ENCODE measurements at regions not wholly inside any gene's neighbourhood (a gene's known extent, or its start where the extent isn't known, plus 50 kb on each side); places are given as distances from the start of the nearest gene placed in this dataset.

DNA sequence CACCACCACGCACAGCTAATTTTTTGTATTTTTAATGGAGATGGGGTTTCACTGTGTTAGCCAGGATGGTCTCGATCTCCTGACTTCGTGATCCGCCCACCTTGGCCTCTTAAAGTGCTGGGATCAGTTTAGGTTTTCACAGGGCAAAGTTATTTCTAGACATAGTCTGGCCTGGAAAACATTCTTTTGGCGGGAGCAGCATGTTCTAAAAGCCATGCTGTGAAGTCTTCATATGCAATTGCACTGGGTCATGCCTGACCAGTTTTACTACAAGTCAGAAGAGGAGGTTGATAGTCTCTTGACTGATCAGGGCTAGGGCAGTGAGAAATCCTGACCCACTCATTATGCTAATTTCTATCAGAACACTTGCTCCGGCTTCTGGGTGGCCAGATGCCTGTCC lies 131.6 kb upstream of the POU3F1 start:
- no peaks in the 10 kb centered on the region for H3K27me3 ChIP-seq (ENCODE audit: low read length)
- no peaks in the 10 kb centered on the region for H3K79me2 ChIP-seq (ENCODE audit: insufficient read depth, low read length)
- no peaks in the 10 kb centered on the region for H3K36me3 ChIP-seq (ENCODE audit: low read length)
- no peaks in the 10 kb centered on the region for H3K9me3 ChIP-seq (ENCODE audit: insufficient read depth, low read length)
- H4K20me1 ChIP-seq (ENCODE audit: low read depth, low read length): no peaks in the 10 kb centered on the region
- no peak overlapping the region for H3K27ac ChIP-seq (ENCODE audit: low read depth, low read length)
- H3K4me3 ChIP-seq (ENCODE audit: insufficient read depth, low read length, poor library complexity, severe bottlenecking): no peak overlapping the region
- H3K9ac ChIP-seq (ENCODE audit: low read length): no peak overlapping the region
- no peaks in the 10 kb centered on the region for H3F3A ChIP-seq (ENCODE audit: insufficient read depth)
- H2AFZ ChIP-seq (ENCODE audit: low read depth, low read length, severe bottlenecking): no peak overlapping the region
- no peaks in the 10 kb centered on the region for H3K9me2 ChIP-seq (replicated peaks; ENCODE audit: insufficient read depth, low read length)
- no peak overlapping the region for H3K4me2 ChIP-seq (ENCODE audit: low read depth, low read length, poor library complexity, severe bottlenecking)
- TF ChIP-seq, protein P1, sequence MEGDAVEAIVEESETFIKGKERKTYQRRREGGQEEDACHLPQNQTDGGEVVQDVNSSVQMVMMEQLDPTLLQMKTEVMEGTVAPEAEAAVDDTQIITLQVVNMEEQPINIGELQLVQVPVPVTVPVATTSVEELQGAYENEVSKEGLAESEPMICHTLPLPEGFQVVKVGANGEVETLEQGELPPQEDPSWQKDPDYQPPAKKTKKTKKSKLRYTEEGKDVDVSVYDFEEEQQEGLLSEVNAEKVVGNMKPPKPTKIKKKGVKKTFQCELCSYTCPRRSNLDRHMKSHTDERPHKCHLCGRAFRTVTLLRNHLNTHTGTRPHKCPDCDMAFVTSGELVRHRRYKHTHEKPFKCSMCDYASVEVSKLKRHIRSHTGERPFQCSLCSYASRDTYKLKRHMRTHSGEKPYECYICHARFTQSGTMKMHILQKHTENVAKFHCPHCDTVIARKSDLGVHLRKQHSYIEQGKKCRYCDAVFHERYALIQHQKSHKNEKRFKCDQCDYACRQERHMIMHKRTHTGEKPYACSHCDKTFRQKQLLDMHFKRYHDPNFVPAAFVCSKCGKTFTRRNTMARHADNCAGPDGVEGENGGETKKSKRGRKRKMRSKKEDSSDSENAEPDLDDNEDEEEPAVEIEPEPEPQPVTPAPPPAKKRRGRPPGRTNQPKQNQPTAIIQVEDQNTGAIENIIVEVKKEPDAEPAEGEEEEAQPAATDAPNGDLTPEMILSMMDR (IDR thresholded peaks at IDR 0.05; ENCODE audit: insufficient read depth, low read length, poor library complexity, severe bottlenecking): no peak
- no peak for TF ChIP-seq EZH2phosphoT487 (conservative IDR thresholded peaks at IDR 0.05; ENCODE audit: low read length)

DNA sequence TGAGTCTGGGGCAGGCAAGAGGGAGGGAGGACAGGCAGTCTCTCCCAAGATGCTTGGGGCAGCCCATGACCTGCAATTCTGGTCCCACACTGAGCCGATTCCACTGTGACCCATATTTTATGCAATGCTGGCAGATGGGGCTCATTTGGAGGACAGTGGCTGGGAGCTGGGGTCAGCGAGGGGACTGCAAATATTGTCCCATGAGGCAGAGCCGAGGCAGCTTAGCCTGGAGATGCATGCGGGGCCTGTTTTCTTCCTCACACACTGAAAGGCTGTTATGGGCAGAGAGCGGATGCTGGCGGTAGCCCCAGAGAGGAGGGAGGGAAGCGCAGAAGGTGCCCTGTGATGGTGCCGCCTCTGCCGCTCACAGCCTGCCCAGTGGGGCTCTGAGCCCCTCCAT lies 128.5 kb upstream of the POU3F1 start:
- no peaks in the 10 kb centered on the region for H3K9me2 ChIP-seq (replicated peaks; ENCODE audit: insufficient read depth, low read length)
- no peaks in the 10 kb centered on the region for H3K9me3 ChIP-seq (ENCODE audit: insufficient read depth, low read length)
- H3K36me3 ChIP-seq (ENCODE audit: low read length): no peaks in the 10 kb centered on the region
- H3K4me3 ChIP-seq (ENCODE audit: insufficient read depth, low read length, poor library complexity, severe bottlenecking): no peak overlapping the region
- H3K27me3 ChIP-seq (ENCODE audit: low read length): no peaks in the 10 kb centered on the region
- H3K79me2 ChIP-seq (ENCODE audit: insufficient read depth, low read length): no peaks in the 10 kb centered on the region
- H3K4me2 ChIP-seq (ENCODE audit: low read depth, low read length, poor library complexity, severe bottlenecking): no peak overlapping the region
- H3K9ac ChIP-seq (ENCODE audit: low read length): no peak overlapping the region
- H3F3A ChIP-seq (ENCODE audit: insufficient read depth): no peaks in the 10 kb centered on the region
- TF ChIP-seq, protein P1 (IDR thresholded peaks at IDR 0.05; ENCODE audit: insufficient read depth, low read length, poor library complexity, severe bottlenecking): no peak
- TF ChIP-seq EZH2phosphoT487 (conservative IDR thresholded peaks at IDR 0.05; ENCODE audit: low read length): no peak
- no peak overlapping the region for H2AFZ ChIP-seq (ENCODE audit: low read depth, low read length, severe bottlenecking)
- no peaks in the 10 kb centered on the region for H4K20me1 ChIP-seq (ENCODE audit: low read depth, low read length)
- no peak overlapping the region for H3K27ac ChIP-seq (ENCODE audit: low read depth, low read length)

DNA sequence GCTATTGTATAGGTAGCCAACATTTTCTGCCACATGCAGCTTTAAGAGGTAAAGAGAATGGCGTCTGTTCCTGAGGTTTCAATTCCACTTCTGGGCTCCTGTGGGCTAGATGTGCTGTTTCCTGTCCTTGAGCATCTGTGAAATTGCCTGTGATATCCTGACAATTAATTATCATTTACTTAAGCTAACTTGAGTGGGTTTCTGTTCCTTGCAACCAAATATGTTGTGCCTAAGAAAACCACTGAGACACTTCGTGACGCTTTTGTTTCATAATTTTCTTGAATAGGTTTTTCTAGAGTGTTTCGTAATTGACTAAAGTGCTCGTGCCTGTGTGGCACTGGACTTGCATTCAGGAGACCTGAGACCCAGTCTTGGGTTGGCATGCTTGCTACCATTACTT lies 127.3 kb upstream of the POU3F1 start:
- no peaks in the 10 kb centered on the region for H3K36me3 ChIP-seq (ENCODE audit: low read length)
- no peaks in the 10 kb centered on the region for H3K27me3 ChIP-seq (ENCODE audit: low read length)
- H3K4me2 ChIP-seq (ENCODE audit: low read depth, low read length, poor library complexity, severe bottlenecking): no peak overlapping the region
- no peaks in the 10 kb centered on the region for H3K9me2 ChIP-seq (replicated peaks; ENCODE audit: insufficient read depth, low read length)
- H3K79me2 ChIP-seq (ENCODE audit: insufficient read depth, low read length): no peaks in the 10 kb centered on the region
- no peak overlapping the region for H3K27ac ChIP-seq (ENCODE audit: low read depth, low read length)
- no peaks in the 10 kb centered on the region for H4K20me1 ChIP-seq (ENCODE audit: low read depth, low read length)
- TF ChIP-seq EZH2phosphoT487 (conservative IDR thresholded peaks at IDR 0.05; ENCODE audit: low read length): no peak
- TF ChIP-seq, protein P1 (IDR thresholded peaks at IDR 0.05; ENCODE audit: insufficient read depth, low read length, poor library complexity, severe bottlenecking): no peak
- no peak overlapping the region for H3K4me3 ChIP-seq (ENCODE audit: insufficient read depth, low read length, poor library complexity, severe bottlenecking)
- H3K9ac ChIP-seq (ENCODE audit: low read length): no peak overlapping the region
- H2AFZ ChIP-seq (ENCODE audit: low read depth, low read length, severe bottlenecking): no peak overlapping the region
- no peaks in the 10 kb centered on the region for H3F3A ChIP-seq (ENCODE audit: insufficient read depth)
- H3K9me3 ChIP-seq (ENCODE audit: insufficient read depth, low read length): no peaks in the 10 kb centered on the region
